ENCODE measurements at regions not wholly inside any gene's neighbourhood (a gene's known extent, or its start where the extent isn't known, plus 50 kb on each side); places are given as distances from the start of the nearest gene placed in this dataset.
"Not testable (repeated sequence)": the region's sequence is repeated elsewhere in the genome, so short reads cannot be mapped to it uniquely, and the experiment has no call there.

GRCh38 chr9:89843591-89843990 lies 238.8 kb downstream of the GADD45G start:
- no peak for DNase-seq
- Mint-ChIP-seq H3K36me3 (ENCODE audit: low read depth) (no peaks in the 10 kb centered on the region), H3K4me1 (no peaks in the 10 kb centered on the region), H3K27ac (no peak overlapping the region), H3K27me3 (peaks cover 2% of the 10 kb centered on the region), H3K9me3 (no peaks in the 10 kb centered on the region), H3K4me3 (no peak overlapping the region)
- no peak for ATAC-seq

GRCh38 chr9:89844075-89844474 lies 239.3 kb downstream of the GADD45G start:
- Mint-ChIP-seq H3K27ac (no peak overlapping the region), H3K36me3 (ENCODE audit: low read depth) (no peaks in the 10 kb centered on the region), H3K4me1 (no peaks in the 10 kb centered on the region), H3K4me3 (no peak overlapping the region), H3K27me3 (peaks cover 2% of the 10 kb centered on the region), H3K9me3 (no peaks in the 10 kb centered on the region)
- no peak for DNase-seq
- no peak for ATAC-seq

GRCh38 chr9:89844535-89844934 lies 239.7 kb downstream of the GADD45G start:
- ATAC-seq, result no peak
- no peaks in the 10 kb centered on the region for H3K9me3 Mint-ChIP-seq
- H3K36me3 Mint-ChIP-seq (ENCODE audit: low read depth), result no peaks in the 10 kb centered on the region
- H3K4me1 Mint-ChIP-seq, result no peaks in the 10 kb centered on the region
- DNase-seq, result no peak
- H3K27ac Mint-ChIP-seq, result no peak overlapping the region
- peaks cover 2% of the 10 kb centered on the region for H3K27me3 Mint-ChIP-seq
- no peak overlapping the region for H3K4me3 Mint-ChIP-seq

- Mint-ChIP-seq H3K27ac (no peak overlapping the region), H3K4me3 (no peak overlapping the region), H3K27me3 (peaks cover 2% of the 10 kb centered on the region)
Measured at GRCh38 chr9:89845321-89845720, 240.5 kb downstream of the GADD45G start.

GRCh38 chr9:89845862-89846261 lies 241.1 kb downstream of the GADD45G start:
- peaks cover 3% of the 10 kb centered on the region for H3K27me3 Mint-ChIP-seq
- H3K9me3 Mint-ChIP-seq, result no peaks in the 10 kb centered on the region
- no peak for ATAC-seq
- no peak overlapping the region for H3K4me3 Mint-ChIP-seq
- no peak overlapping the region for H3K27ac Mint-ChIP-seq
- H3K4me1 Mint-ChIP-seq, result no peaks in the 10 kb centered on the region
- DNase-seq, result no peak
- H3K36me3 Mint-ChIP-seq (ENCODE audit: low read depth), result no peaks in the 10 kb centered on the region

More at GRCh38 chr9:89845321-89845720, 240.5 kb downstream of the GADD45G start:
- no peaks in the 10 kb centered on the region for H3K36me3 Mint-ChIP-seq (ENCODE audit: low read depth)
- ATAC-seq, result peak; percentile 20
- H3K9me3 Mint-ChIP-seq, result no peaks in the 10 kb centered on the region
- no peak for DNase-seq
- H3K4me1 Mint-ChIP-seq, result no peaks in the 10 kb centered on the region

GRCh38 chr9:89848060-89849040 lies 243.5 kb downstream of the GADD45G start:
- H3K9me3 Mint-ChIP-seq, result no peaks in the 10 kb centered on the region
- no peak overlapping the region for H3K4me3 Mint-ChIP-seq
- no peak overlapping the region for H3K27ac Mint-ChIP-seq
- H3K4me1 Mint-ChIP-seq, result no peaks in the 10 kb centered on the region
- ATAC-seq, result no peak
- no peaks in the 10 kb centered on the region for H3K36me3 Mint-ChIP-seq (ENCODE audit: low read depth)
- H3K27me3 Mint-ChIP-seq, result peaks cover 7% of the 10 kb centered on the region
- no peak for DNase-seq

GRCh38 chr9:89849096-89849495 lies 244.3 kb downstream of the GADD45G start:
- Mint-ChIP-seq H3K27me3 (peaks cover 7% of the 10 kb centered on the region), H3K27ac (no peak overlapping the region), H3K9me3 (no peaks in the 10 kb centered on the region), H3K4me3 (no peak overlapping the region), H3K36me3 (ENCODE audit: low read depth) (no peaks in the 10 kb centered on the region), H3K4me1 (no peaks in the 10 kb centered on the region)
- DNase-seq (no peak), ATAC-seq (no peak)

- peaks cover 7% of the 10 kb centered on the region for H3K27me3 Mint-ChIP-seq
- H3K27ac Mint-ChIP-seq, result no peak overlapping the region
Measured at GRCh38 chr9:89850153-89850552, 245.3 kb downstream of the GADD45G start.

GRCh38 chr9:89850631-89851325 lies 246.0 kb downstream of the GADD45G start:
- no peaks in the 10 kb centered on the region for H3K9me3 Mint-ChIP-seq
- no peak overlapping the region for H3K4me3 Mint-ChIP-seq
- ATAC-seq (no peak), DNase-seq (no peak)
- peaks cover 7% of the 10 kb centered on the region for H3K27me3 Mint-ChIP-seq
- H3K27ac Mint-ChIP-seq, result no peak overlapping the region
- H3K36me3 Mint-ChIP-seq (ENCODE audit: low read depth), result no peaks in the 10 kb centered on the region
- no peaks in the 10 kb centered on the region for H3K4me1 Mint-ChIP-seq

More at GRCh38 chr9:89850153-89850552, 245.3 kb downstream of the GADD45G start:
- Mint-ChIP-seq H3K4me1 (no peaks in the 10 kb centered on the region), H3K4me3 (no peak overlapping the region), H3K36me3 (ENCODE audit: low read depth) (no peaks in the 10 kb centered on the region), H3K9me3 (no peaks in the 10 kb centered on the region)
- DNase-seq (no peak), ATAC-seq (no peak)

GRCh38 chr9:89853161-89853560 lies 248.3 kb downstream of the GADD45G start:
- Mint-ChIP-seq H3K9me3 (no peaks in the 10 kb centered on the region), H3K27ac (no peak overlapping the region), H3K4me1 (no peaks in the 10 kb centered on the region)

GRCh38 chr9:89853931-89854330 lies 249.1 kb downstream of the GADD45G start:
- no peak for DNase-seq
- no peaks in the 10 kb centered on the region for H3K36me3 Mint-ChIP-seq (ENCODE audit: low read depth)
- no peak overlapping the region for H3K27ac Mint-ChIP-seq
- no peak for ATAC-seq
- no peaks in the 10 kb centered on the region for H3K4me1 Mint-ChIP-seq
- H3K9me3 Mint-ChIP-seq, result no peaks in the 10 kb centered on the region
- H3K27me3 Mint-ChIP-seq, result peaks cover 7% of the 10 kb centered on the region
- no peak overlapping the region for H3K4me3 Mint-ChIP-seq

More at GRCh38 chr9:89853161-89853560, 248.3 kb downstream of the GADD45G start:
- no peak overlapping the region for H3K4me3 Mint-ChIP-seq
- H3K36me3 Mint-ChIP-seq (ENCODE audit: low read depth), result no peaks in the 10 kb centered on the region
- H3K27me3 Mint-ChIP-seq, result peaks cover 7% of the 10 kb centered on the region
- ATAC-seq, result no peak
- no peak for DNase-seq

- H3K36me3 Mint-ChIP-seq (ENCODE audit: low read depth), result no peaks in the 10 kb centered on the region
- no peak overlapping the region for H3K4me3 Mint-ChIP-seq
- no peaks in the 10 kb centered on the region for H3K4me1 Mint-ChIP-seq
- H3K27me3 Mint-ChIP-seq, result peaks cover 7% of the 10 kb centered on the region
- no peak overlapping the region for H3K27ac Mint-ChIP-seq
- DNase-seq, result no peak
- ATAC-seq, result no peak
- no peaks in the 10 kb centered on the region for H3K9me3 Mint-ChIP-seq
Measured at GRCh38 chr9:89854715-89855475, 250.1 kb downstream of the GADD45G start.

- DNase-seq; H3K27ac Mint-ChIP-seq; H3K27me3 Mint-ChIP-seq; H3K36me3 Mint-ChIP-seq (ENCODE audit: low read depth); H3K9me3 Mint-ChIP-seq; H3K4me3 Mint-ChIP-seq; H3K4me1 Mint-ChIP-seq; ATAC-seq: not testable (repeated sequence)
Measured at GRCh38 chr9:89856296-89856695, 251.5 kb downstream of the GADD45G start.

GRCh38 chr9:89856950-89857349 lies 252.1 kb downstream of the GADD45G start:
- not testable (repeated sequence) for H3K9me3 Mint-ChIP-seq; H3K36me3 Mint-ChIP-seq (ENCODE audit: low read depth); ATAC-seq; H3K4me3 Mint-ChIP-seq; H3K27ac Mint-ChIP-seq; H3K27me3 Mint-ChIP-seq; DNase-seq; H3K4me1 Mint-ChIP-seq

All from activated naive CD8-positive, alpha-beta T cell treated with anti-CD3 and anti-CD28 coated beads, Interleukin-2, amount 50 U/mL, for 24 hours (primary cell).